22Rv1 (cell line): ENCODE measurements at regions not wholly inside any gene's neighbourhood (a gene's known extent, or its start where the extent isn't known, plus 50 kb on each side); places are given as distances from the start of the nearest gene placed in this dataset.
"Not testable (repeated sequence)": the region's sequence is repeated elsewhere in the genome, so short reads cannot be mapped to it uniquely, and the experiment has no call there.

Experiments
- H3K27ac ChIP-seq: fragments of 450-650 bp; 2 replicates; pipeline ENCODE4 v1.5.1; 2017
- CTCF ChIP-seq: fragments of 450-650 bp; IDR thresholded peaks from 2 replicates; pipeline ENCODE4 v1.5.1; 2017; ENCODE audit warnings: mild to moderate bottlenecking
- ZFX ChIP-seq: fragments of 450-650 bp; IDR thresholded peaks from 2 replicates; pipeline ENCODE4 v1.6.1; 2017; ENCODE audit warnings: antibody characterized with exemption, borderline replicate concordance

GRCh38 chr12:79991586-79991985 lies 56.7 kb upstream of the PPP1R12A start:
- H3K27ac ChIP-seq, result no peak overlapping the region
- no peak for TF ChIP-seq CTCF
- no peak for TF ChIP-seq ZFX

DNA sequence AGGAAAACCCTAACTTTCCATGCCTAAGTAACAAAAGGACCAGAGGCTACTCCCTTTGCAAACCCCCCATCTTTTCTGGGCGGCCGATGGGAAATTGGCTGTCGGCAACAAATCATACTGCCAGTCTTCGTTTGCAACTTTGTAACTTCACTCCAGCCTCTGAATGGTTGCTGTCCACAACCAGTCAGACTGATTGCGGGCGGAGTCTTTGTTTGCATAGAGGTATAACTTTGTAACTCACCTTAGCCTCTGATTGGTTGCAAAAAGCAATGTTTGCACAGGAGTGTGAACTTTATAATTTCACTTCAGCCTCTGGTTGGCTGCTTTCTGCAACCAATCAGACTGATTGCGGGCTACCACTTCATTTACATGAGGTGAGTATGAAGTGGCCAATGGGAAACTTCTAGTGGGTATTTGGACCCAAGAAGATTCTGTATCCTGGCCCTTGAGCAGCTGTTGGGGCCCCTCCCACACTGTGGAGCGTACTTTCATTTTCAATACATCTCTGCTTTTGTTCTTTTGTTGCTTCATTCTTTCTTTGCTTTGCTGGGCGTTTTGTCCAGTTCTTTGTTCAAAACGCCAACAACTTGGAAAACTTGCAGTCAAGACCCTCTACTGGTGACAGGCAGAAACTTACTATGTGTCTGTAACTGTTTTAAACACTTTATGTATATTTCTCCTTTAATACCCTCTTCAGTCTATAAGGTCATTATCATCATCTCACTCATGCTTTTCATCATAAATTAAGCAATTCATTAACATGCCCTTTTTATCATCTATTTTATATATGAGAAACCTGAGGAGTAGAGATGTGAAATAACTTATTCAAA lies 55.8 kb upstream of the PPP1R12A start:
- not testable (repeated sequence) for H3K27ac ChIP-seq

DNA sequence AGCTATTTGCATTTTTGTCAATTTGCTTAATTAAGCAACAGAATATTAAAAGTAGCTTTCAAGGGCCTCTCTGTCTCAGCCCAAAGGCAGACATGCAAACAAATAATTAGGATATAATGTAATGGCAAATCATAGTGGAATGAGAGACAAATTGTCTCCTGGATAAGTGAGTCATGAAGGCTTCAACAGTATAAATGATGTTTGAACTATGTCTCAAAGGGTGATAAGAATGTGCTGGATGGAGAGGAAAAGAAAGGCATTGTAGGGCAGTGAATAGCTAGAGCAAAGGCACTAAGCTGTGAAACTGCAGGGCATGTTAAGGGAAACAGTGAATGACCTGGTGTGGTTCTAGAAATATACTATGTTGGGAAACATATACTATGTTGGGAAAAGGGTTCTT lies 53.5 kb upstream of the PPP1R12A start:
- TF ChIP-seq ZFX (no peak), CTCF (no peak)
- no peak overlapping the region for H3K27ac ChIP-seq

- no peak overlapping the region for H3K27ac ChIP-seq
- no peak for TF ChIP-seq CTCF
- TF ChIP-seq ZFX, result no peak
These were observed 52.8 kb upstream of the PPP1R12A start for GRCh38 chr12:79987731-79988130.
